HG03439 (cell line): ENCODE measurements at regions not wholly inside any gene's neighbourhood (a gene's known extent, or its start where the extent isn't known, plus 50 kb on each side); places are given as distances from the start of the nearest gene placed in this dataset.

Source experiments
- ATAC-seq: cut with Tn5 transposase; IDR thresholded peaks from one replicate; pipeline ENCODE4 v1.9.1; 2021; ENCODE audit warnings: mild to moderate bottlenecking, moderate library complexity; ENCODE audit not compliant: unreplicated experiment

DNA sequence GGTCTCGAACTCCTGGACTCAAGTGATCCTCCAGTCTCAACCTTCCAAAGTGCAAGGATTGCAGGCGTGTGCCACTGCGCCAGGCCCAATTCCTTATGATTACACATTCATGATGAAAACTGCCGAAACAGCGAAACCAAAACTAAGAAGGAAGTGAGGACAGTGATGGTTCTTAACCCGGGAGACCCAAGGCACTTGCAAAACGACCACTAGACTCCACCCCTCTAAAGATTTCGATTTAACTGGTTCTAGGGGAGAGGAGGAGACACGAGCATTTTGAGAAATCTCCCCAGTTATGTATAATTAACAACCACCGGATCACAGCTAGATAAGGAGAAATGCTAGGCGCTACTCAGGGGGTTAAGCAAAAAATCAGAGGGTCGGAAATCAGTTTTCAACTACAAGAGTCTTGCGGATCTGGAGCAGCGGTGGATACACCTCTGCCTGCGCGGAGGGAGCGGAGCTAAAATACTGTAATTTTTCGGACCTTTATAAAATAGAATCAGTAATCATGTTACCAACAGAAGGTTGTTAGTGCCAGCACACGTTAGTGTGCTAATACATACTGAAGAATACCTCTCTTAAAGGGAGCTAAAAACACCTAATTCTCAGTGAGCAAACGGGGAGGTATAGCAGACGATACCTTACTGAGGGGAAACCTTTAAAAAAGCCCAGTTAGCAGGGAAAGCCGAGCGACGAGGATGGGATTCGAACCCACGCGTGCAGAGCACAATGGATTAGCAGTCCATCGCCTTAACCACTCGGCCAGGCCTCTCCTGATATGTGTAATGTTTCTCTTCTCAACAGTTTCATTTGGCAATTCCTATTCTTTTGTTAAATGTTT is 60.0 kb upstream of the BTN3A2 start:
- no peak for ATAC-seq

DNA sequence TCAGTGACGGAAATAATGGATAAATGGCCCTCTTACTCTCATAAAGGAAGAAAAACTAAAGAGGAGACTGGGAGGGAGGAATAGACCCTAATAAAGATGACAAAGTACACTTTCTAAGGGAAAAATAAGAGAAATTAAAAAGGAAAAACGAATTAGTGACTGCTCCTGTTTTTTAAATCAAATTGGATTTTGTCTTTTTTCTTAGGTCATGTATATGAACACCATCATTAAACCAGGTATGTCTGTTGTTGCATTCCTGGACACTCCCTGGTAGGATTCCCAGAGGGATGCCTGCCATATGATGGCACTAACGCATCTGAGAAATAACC is 59.4 kb upstream of the BTN3A2 start:
- ATAC-seq: no peak

DNA sequence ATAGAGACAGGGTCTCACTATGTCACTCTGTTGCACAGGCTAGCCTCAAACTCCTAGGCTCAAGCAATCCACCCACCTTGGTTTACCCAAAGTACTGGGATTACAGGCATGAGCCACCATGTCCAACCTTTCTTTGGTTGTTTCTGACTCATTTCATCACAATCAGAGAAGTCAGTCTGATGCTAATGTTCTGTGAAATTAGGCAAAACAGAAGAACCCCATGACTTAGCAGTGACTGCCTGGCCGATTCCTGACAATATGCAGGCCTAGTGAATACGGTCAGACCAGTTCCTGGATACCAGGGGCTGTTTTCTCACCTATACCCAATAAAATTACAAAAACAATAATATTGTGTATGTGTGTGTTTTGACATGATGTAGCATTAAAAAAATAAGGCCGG is 58.8 kb upstream of the BTN3A2 start:
- ATAC-seq: no peak

DNA sequence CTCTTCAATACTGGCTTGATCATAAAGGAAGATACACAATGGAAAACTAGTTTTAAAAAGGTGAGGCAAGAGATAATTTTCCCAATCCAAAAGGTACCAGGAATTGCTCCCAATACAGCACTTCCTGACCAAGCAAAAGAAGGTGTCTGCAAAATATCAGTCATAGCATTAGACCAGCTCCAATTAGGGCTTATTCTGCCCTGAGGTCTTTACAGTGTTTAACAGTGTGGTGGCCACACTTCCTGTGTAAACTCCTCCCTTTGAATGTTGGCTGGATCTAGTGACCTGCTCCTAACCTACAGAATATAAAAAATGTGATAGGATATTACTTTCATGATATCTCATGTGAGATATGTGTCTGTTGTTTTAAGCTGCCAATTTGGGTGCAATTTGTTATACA is 57.1 kb upstream of the BTN3A2 start:
- ATAC-seq: no peak

DNA sequence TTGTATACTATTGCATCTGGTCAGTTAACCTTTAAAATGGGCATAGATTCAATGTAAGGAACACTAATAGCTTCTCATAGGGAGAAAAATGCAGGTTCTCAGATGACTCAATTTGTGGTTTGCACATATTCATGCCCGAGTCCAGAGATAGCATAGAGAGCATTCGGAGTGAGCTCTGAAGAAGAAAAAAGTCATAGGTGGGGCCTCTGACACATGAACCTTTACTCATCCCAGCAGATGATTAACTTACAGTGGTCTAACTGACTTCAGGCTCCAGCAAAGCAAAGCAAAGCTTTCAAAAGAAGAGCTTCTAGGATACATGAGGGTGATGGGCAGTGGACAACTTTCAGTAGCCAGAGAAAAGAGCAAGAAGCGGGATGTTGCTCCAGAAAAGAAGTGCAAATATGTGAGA is 55.3 kb upstream of the BTN3A2 start:
- ATAC-seq: no peak

DNA sequence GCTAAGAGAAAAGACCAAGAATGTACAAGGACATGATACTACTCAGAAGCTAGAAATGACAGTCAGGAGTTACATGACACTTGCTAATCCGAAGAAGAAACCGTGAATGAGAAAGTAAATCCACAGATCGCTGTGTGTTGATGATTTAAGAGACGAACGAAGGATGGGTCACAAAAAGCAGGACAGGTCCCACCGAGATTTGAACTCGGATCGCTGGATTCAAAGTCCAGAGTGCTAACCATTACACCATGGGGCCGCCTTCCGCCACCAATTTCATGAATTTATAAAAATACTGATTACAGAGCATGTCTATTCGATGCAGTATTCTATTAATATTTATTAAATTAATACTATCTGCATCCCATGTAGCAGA is 54.0 kb upstream of the BTN3A2 start:
- no peak for ATAC-seq

DNA sequence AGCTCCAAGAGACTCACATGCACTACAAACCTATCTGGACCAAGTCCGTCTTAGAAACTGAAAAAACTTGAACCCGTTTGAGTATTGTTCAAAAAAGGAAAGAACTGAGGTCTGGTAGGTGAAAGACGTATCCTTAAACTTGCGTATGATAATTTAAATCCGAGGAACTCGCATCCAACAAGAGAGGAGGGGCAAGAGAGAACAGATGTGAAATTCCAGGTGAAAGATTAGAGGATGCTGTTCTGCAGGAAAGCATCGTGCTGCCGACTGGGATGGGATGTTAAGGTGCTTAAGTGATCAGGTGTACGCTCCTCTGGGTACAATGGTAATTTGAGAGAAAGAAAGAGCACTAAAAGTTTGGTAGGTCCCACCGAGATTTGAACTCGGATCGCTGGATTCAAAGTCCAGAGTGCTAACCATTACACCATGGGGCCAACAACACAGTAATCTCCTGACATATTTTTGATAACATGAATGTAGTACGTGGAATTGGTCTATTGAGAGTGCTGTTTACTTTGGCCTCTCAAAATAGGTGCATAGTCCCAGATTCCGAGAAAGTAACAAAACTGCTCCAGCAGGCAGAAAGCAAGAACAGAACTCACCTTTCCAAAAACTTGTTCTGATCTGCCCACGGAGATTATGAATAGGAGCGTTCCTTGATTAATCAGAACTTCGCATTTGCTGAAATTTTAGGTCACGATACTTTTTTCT is 53.5 kb upstream of the BTN3A2 start:
- ATAC-seq: no peak

DNA sequence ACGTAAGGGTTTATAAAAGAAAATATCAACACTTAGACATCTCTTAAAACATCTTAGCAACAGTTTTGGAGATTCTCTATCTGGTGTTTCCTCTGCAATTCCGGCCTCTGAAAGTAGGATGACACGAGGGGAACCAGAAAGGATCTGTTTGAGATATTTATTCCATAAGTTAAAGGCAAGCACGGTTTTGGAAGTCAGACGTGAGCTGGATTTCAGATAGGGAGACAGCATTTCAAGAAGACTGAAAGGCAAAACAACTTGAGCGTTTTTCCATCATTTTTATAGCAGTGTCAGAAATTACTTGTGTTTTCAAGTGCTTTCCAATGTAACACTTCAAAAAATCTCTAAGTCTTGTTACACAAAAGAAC is 52.9 kb upstream of the BTN3A2 start:
- no peak for ATAC-seq

DNA sequence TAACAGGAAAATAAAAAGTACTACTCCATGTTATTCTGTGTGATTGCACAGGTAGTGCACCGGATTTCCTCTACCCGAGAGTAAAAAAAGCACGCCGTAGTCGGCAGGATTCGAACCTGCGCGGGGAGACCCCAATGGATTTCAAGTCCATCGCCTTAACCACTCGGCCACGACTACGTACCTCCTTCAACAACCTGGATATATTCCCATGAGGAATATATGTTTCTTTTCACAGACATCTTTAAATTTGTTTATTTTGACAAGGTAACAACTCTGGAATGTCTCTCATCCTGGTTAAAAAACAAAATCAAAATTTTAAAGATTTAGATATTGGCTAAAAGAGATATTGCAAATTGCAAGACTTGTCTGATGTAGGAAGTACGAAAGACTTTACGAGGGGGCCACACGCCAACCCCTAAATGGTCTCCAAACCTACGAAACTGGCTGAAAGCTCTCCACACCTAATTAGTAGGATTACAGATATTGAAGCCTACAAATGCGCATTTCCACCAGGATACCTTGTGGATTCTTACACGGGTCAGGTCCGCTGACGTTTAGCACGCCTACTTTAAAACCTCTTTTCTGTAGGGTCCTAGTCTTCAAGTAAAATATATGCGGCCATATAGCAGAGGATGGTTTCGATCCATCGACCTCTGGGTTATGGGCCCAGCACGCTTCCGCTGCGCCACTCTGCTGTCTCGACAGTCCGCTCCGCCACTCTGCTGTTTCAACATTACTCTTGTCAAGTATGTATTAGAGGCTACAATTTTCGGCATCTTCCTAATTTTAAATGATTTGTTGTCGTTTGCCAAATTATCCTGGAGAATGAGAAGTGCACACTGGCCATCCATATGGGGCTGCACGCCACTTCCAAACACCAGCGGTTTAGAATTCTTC is 52.2 kb upstream of the BTN3A2 start:
- ATAC-seq: peak; percentile 42
